Nephron progenitor cell (in vitro differentiated cells): ENCODE measurements at regions not wholly inside any gene's neighbourhood (a gene's known extent, or its start where the extent isn't known, plus 50 kb on each side); places are given as distances from the start of the nearest gene placed in this dataset.
"Not testable (repeated sequence)": the region's sequence is repeated elsewhere in the genome, so short reads cannot be mapped to it uniquely, and the experiment has no call there.

ENCODE experiments used
- DNase-seq: peaks from one replicate; pipeline ENCODE4 v3.0.0; 2021
- H3K27ac Mint-ChIP-seq: 2 replicates; pipeline ENCODE4 v1.8.0; 2021; ENCODE audit warnings: mild to moderate bottlenecking, moderate library complexity, mixed read lengths
- H3K27me3 Mint-ChIP-seq: 2 replicates; pipeline ENCODE4 v1.8.0; 2021; ENCODE audit warnings: mild to moderate bottlenecking, low read depth, mixed read lengths; ENCODE audit not compliant: poor library complexity
- H3K36me3 Mint-ChIP-seq: 2 replicates; pipeline ENCODE4 v1.8.0; 2021; ENCODE audit warnings: low read depth, mixed read lengths
- H3K4me1 Mint-ChIP-seq: 2 replicates; pipeline ENCODE4 v1.8.0; 2021; ENCODE audit warnings: mixed read lengths
- H3K4me3 Mint-ChIP-seq: 2 replicates; pipeline ENCODE4 v1.8.0; 2021; ENCODE audit warnings: mild to moderate bottlenecking, moderate library complexity, mixed read lengths
- H3K9me3 Mint-ChIP-seq: 2 replicates; pipeline ENCODE4 v1.8.0; 2021; ENCODE audit warnings: mild to moderate bottlenecking, moderate library complexity, mixed read lengths
- CTCF ChIP-seq: fragments of 200-600 bp; sonication (generic); IDR thresholded peaks from 2 replicates; pipeline ENCODE4 v1.5.0; 2021; ENCODE audit warnings: antibody characterized with exemption

- no peak for DNase-seq
- Mint-ChIP-seq H3K4me3 (no peak overlapping the region), H3K9me3 (peaks cover 17% of the 10 kb centered on the region), H3K4me1 (peaks cover 6% of the 10 kb centered on the region), H3K36me3 (peaks cover 8% of the 10 kb centered on the region), H3K27me3 (peaks cover 4% of the 10 kb centered on the region), H3K27ac (no peak overlapping the region)
- no peak for TF ChIP-seq CTCF
These were observed 129.8 kb downstream of the CD164 start for GRCh38 chr6:109252261-109253041.

- DNase-seq, result no peak
- H3K9me3 Mint-ChIP-seq, result peaks cover 17% of the 10 kb centered on the region
- no peak overlapping the region for H3K27ac Mint-ChIP-seq
- H3K4me3 Mint-ChIP-seq, result no peak overlapping the region
- H3K4me1 Mint-ChIP-seq, result peaks cover 6% of the 10 kb centered on the region
- peaks cover 8% of the 10 kb centered on the region for H3K36me3 Mint-ChIP-seq
- peaks cover 4% of the 10 kb centered on the region for H3K27me3 Mint-ChIP-seq
- TF ChIP-seq CTCF, result no peak
These were observed 130.4 kb downstream of the CD164 start for GRCh38 chr6:109251839-109252238.

- H3K9me3 Mint-ChIP-seq, result peaks cover 17% of the 10 kb centered on the region
- H3K4me1 Mint-ChIP-seq, H3K27ac Mint-ChIP-seq, DNase-seq, H3K36me3 Mint-ChIP-seq, H3K27me3 Mint-ChIP-seq: not testable (repeated sequence)
- peak overlapping the region; percentile 66 for H3K4me3 Mint-ChIP-seq
These were observed 131.6 kb downstream of the CD164 start for GRCh38 chr6:109250544-109251156.

- H3K4me3 Mint-ChIP-seq, result no peak overlapping the region
- no peak for TF ChIP-seq CTCF
- H3K27me3 Mint-ChIP-seq, result no peaks in the 10 kb centered on the region
- peaks cover 26% of the 10 kb centered on the region for H3K4me1 Mint-ChIP-seq
- H3K9me3 Mint-ChIP-seq, result peaks cover 5% of the 10 kb centered on the region
- peak overlapping the region; percentile 49 for H3K27ac Mint-ChIP-seq
- DNase-seq, result no peak
- no peaks in the 10 kb centered on the region for H3K36me3 Mint-ChIP-seq
These were observed 138.1 kb downstream of the CD164 start for GRCh38 chr6:109243863-109244825.

- Mint-ChIP-seq H3K4me1 (peaks cover 29% of the 10 kb centered on the region), H3K27ac (peak overlapping the region; percentile 7), H3K9me3 (peaks cover 5% of the 10 kb centered on the region), H3K36me3 (no peaks in the 10 kb centered on the region), H3K27me3 (no peaks in the 10 kb centered on the region), H3K4me3 (no peak overlapping the region)
- DNase-seq, result no peak
- TF ChIP-seq CTCF, result no peak
These were observed 139.3 kb downstream of the CD164 start for GRCh38 chr6:109242925-109243324.

- H3K27ac Mint-ChIP-seq, result no peak overlapping the region
- peaks cover 38% of the 10 kb centered on the region for H3K4me1 Mint-ChIP-seq
- DNase-seq, result no peak
- H3K27me3 Mint-ChIP-seq, result no peaks in the 10 kb centered on the region
- H3K9me3 Mint-ChIP-seq, result peaks cover 5% of the 10 kb centered on the region
- no peaks in the 10 kb centered on the region for H3K36me3 Mint-ChIP-seq
- no peak overlapping the region for H3K4me3 Mint-ChIP-seq
- no peak for TF ChIP-seq CTCF
These were observed 140.2 kb downstream of the CD164 start for GRCh38 chr6:109242029-109242428.
